ENCODE measurements at regions not wholly inside any gene's neighbourhood (a gene's known extent, or its start where the extent isn't known, plus 50 kb on each side); places are given as distances from the start of the nearest gene placed in this dataset.
A peak's percentile ranks its signal among the peaks of the same experiment; 100 is the strongest.

DNA sequence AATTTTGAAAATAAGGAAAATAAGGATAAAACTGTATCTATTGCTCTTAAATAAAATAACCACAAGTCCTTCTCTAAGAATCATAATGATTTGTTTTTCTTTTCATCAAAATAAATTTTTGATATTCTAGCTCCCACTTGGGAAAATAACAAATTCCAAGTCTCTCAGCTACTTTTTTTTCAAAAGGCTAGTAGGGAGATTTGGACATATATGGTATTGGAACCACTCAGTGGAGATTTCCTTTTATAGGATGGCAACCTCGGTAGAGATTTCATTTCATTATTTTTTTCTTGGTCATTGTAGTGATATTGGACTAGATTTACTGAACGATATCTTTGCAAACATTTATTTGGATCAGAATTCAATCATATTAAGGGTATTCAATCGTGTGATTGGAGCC, 69.5 kb upstream of the PRKG1 start:
- H3K36me3 ChIP-seq: no peaks in the 10 kb centered on the region
- H3K9me3 ChIP-seq (replicated peaks): no peaks in the 10 kb centered on the region
- TF ChIP-seq, protein P1, sequence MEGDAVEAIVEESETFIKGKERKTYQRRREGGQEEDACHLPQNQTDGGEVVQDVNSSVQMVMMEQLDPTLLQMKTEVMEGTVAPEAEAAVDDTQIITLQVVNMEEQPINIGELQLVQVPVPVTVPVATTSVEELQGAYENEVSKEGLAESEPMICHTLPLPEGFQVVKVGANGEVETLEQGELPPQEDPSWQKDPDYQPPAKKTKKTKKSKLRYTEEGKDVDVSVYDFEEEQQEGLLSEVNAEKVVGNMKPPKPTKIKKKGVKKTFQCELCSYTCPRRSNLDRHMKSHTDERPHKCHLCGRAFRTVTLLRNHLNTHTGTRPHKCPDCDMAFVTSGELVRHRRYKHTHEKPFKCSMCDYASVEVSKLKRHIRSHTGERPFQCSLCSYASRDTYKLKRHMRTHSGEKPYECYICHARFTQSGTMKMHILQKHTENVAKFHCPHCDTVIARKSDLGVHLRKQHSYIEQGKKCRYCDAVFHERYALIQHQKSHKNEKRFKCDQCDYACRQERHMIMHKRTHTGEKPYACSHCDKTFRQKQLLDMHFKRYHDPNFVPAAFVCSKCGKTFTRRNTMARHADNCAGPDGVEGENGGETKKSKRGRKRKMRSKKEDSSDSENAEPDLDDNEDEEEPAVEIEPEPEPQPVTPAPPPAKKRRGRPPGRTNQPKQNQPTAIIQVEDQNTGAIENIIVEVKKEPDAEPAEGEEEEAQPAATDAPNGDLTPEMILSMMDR (IDR thresholded peaks at IDR 0.05; ENCODE audit: borderline replicate concordance): no peak
- intact Hi-C loops (cut with micrococcal nuclease): loop anchor here (5.0 kb wide), 1 partner anchor 1213 kb away; no protein-coding TSS in a partner anchor
- H3K27me3 ChIP-seq (ENCODE audit: low read depth): no peaks in the 10 kb centered on the region
- no peak overlapping the region for H3K4me3 ChIP-seq
- peaks cover 23% of the 10 kb centered on the region for H3K4me1 ChIP-seq
- no peak for DNase-seq
- peak overlapping the region; percentile 24 for H3K27ac ChIP-seq (replicated peaks)

- H3K9me3 ChIP-seq (replicated peaks): no peaks in the 10 kb centered on the region
- peaks cover 16% of the 10 kb centered on the region for H3K4me1 ChIP-seq
- TF ChIP-seq, protein P1 (IDR thresholded peaks at IDR 0.05; ENCODE audit: borderline replicate concordance): no peak
- no peak for DNase-seq
- no peak overlapping the region for H3K4me3 ChIP-seq
- intact Hi-C loops (cut with micrococcal nuclease): no loop called here
- H3K36me3 ChIP-seq: no peaks in the 10 kb centered on the region
- peak overlapping the region; percentile 24 for H3K27ac ChIP-seq (replicated peaks)
- H3K27me3 ChIP-seq (ENCODE audit: low read depth): no peaks in the 10 kb centered on the region
These were observed 68.7 kb upstream of the PRKG1 start for GRCh38 chr10:51005551-51005950.

DNA sequence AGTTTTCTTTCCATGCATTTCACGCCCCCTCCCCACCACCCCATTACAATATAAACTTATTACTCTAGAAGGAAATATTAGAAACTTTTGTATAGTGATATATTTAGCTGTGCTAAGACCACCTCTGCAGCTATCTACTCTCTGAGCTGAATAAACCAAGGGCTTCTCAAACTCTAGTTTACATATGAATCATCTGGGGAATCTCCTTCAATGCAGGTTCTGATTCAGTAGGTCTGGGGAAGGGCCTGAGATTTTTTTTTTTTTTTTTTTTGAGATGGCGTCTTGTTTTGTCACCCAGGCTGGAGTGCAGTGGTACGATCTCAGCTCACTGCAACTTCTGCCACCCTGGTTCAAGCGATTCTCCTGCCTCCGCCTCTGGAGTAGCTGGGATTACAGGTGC, 67.6 kb upstream of the PRKG1 start:
- H3K27me3 ChIP-seq (ENCODE audit: low read depth): no peaks in the 10 kb centered on the region
- no peaks in the 10 kb centered on the region for H3K36me3 ChIP-seq
- no peak overlapping the region for H3K27ac ChIP-seq (replicated peaks)
- TF ChIP-seq, protein P1 (IDR thresholded peaks at IDR 0.05; ENCODE audit: borderline replicate concordance): no peak
- no peak for DNase-seq
- no peaks in the 10 kb centered on the region for H3K9me3 ChIP-seq (replicated peaks)
- peaks cover 5% of the 10 kb centered on the region for H3K4me1 ChIP-seq
- no peak overlapping the region for H3K4me3 ChIP-seq
- intact Hi-C loops (cut with micrococcal nuclease): no loop called here

DNA sequence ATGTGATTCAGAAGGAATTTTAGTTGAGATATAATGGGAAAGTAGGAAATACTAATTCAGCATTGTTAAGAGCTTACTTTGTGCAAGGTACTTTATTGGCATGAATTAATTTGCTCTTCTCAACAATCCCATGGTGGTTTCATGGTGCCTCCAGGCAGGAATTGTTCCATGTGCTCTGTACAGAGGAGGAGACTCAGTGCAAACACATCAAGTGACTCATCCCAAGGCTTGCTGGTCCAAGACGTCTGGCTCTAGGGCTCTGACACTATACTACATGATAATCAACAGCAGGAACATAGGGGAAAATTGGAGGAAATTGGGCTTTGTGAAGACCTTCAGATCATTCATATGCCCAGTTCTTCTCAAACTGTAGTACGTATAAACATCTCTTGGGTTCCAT, 66.5 kb upstream of the PRKG1 start:
- DNase-seq: no peak
- TF ChIP-seq, protein P1 (IDR thresholded peaks at IDR 0.05; ENCODE audit: borderline replicate concordance): no peak
- Histone ChIP-seq H3K27ac (replicated peaks) (no peak overlapping the region), H3K27me3 (ENCODE audit: low read depth) (no peaks in the 10 kb centered on the region), H3K4me3 (no peak overlapping the region), H3K9me3 (replicated peaks) (no peaks in the 10 kb centered on the region), H3K36me3 (no peaks in the 10 kb centered on the region), H3K4me1 (no peaks in the 10 kb centered on the region)
- intact Hi-C loops (cut with micrococcal nuclease): no loop called here

- H3K36me3 ChIP-seq: no peaks in the 10 kb centered on the region
- intact Hi-C loops (cut with micrococcal nuclease): no loop called here
- no peaks in the 10 kb centered on the region for H3K4me1 ChIP-seq
- H3K4me3 ChIP-seq: no peak overlapping the region
- H3K9me3 ChIP-seq (replicated peaks): no peaks in the 10 kb centered on the region
- TF ChIP-seq, protein P1 (IDR thresholded peaks at IDR 0.05; ENCODE audit: borderline replicate concordance): no peak
- no peaks in the 10 kb centered on the region for H3K27me3 ChIP-seq (ENCODE audit: low read depth)
- H3K27ac ChIP-seq (replicated peaks): no peak overlapping the region
- DNase-seq: no peak
These were observed 65.9 kb upstream of the PRKG1 start for GRCh38 chr10:51008346-51008745.

DNA sequence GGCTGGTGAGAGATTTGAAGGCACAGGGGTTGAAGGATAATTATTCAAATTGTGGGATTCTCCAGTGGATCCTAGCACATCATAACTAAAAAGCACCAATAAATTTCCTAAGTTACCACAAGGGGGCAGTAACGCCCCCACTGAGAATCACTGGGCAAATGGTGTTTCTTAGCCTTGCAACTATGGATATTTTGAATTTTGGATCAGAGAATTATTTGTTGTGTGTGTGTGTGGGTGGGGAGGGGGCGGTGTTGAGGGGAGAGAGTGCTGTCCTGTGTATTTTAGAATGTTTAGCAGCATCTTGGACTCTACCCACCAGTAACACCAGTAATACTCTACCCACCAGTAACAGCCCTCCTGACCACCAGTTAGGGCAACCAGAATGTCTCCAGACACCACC, 63.3 kb upstream of the PRKG1 start:
- H3K27me3 ChIP-seq (ENCODE audit: low read depth): no peaks in the 10 kb centered on the region
- TF ChIP-seq, protein P1 (IDR thresholded peaks at IDR 0.05; ENCODE audit: borderline replicate concordance): peak; percentile 77
- no peak overlapping the region for H3K27ac ChIP-seq (replicated peaks)
- intact Hi-C loops (cut with micrococcal nuclease): no loop called here
- no peaks in the 10 kb centered on the region for H3K9me3 ChIP-seq (replicated peaks)
- H3K4me1 ChIP-seq: peaks cover 17% of the 10 kb centered on the region
- no peak overlapping the region for H3K4me3 ChIP-seq
- no peaks in the 10 kb centered on the region for H3K36me3 ChIP-seq
- DNase-seq: no peak
